WTC11 (cell line): ENCODE measurements at regions not wholly inside any gene's neighbourhood (a gene's known extent, or its start where the extent isn't known, plus 50 kb on each side); places are given as distances from the start of the nearest gene placed in this dataset.

Experiments
- CBFB ChIP-seq: sonication (generic); formaldehyde crosslinking; IDR thresholded peaks from 2 replicates; pipeline ENCODE4 v1.8.1; 2022; ENCODE audit warnings: mild to moderate bottlenecking, low read depth, missing genetic modification reagents
- CTCF ChIP-seq: fragments of 200-600 bp; IDR thresholded peaks from 2 replicates; pipeline ENCODE4 v1.8.0; 2022; ENCODE audit warnings: antibody characterized with exemption
- E2F1 ChIP-seq: sonication (generic); formaldehyde crosslinking; IDR thresholded peaks from 2 replicates; pipeline ENCODE4 v1.8.0; 2022; ENCODE audit warnings: mild to moderate bottlenecking, missing genetic modification reagents
- ESRRA ChIP-seq: sonication (generic); formaldehyde crosslinking; IDR thresholded peaks from 2 replicates; pipeline ENCODE4 v1.8.1; 2022; ENCODE audit warnings: mild to moderate bottlenecking, missing genetic modification reagents, borderline replicate concordance
- JAZF1 ChIP-seq: fragments of 250-450 bp; sonication (Bioruptor Pico); IDR thresholded peaks from 2 replicates; pipeline ENCODE4 v1.9.0; 2021; ENCODE audit warnings: moderate library complexity, mild to moderate bottlenecking, inconsistent platforms
- MYBL2 ChIP-seq: sonication (generic); formaldehyde crosslinking; IDR thresholded peaks from 2 replicates; pipeline ENCODE4 v1.8.1; 2023; ENCODE audit warnings: mild to moderate bottlenecking, moderate library complexity, missing genetic modification reagents
- NR3C1 ChIP-seq: sonication (generic); formaldehyde crosslinking; conservative IDR thresholded peaks from 2 replicates; pipeline ENCODE4 v1.8.1; 2023; ENCODE audit warnings: low read depth, mild to moderate bottlenecking, missing genetic modification reagents
- OVOL2 ChIP-seq: fragments of 250-450 bp; sonication (Bioruptor Pico); IDR thresholded peaks from 2 replicates; pipeline ENCODE4 v1.9.0; 2021; ENCODE audit warnings: mild to moderate bottlenecking, borderline replicate concordance
- TCF7 ChIP-seq: sonication (generic); formaldehyde crosslinking; IDR thresholded peaks from 2 replicates; pipeline ENCODE4 v1.8.0; 2022; ENCODE audit warnings: mild to moderate bottlenecking, low read depth, missing genetic modification reagents, moderate library complexity
- TEAD1 ChIP-seq: sonication (generic); formaldehyde crosslinking; IDR thresholded peaks from 2 replicates; pipeline ENCODE4 v1.8.0; 2022; ENCODE audit warnings: mild to moderate bottlenecking, missing genetic modification reagents
- ZNF138 ChIP-seq: sonication (generic); formaldehyde crosslinking; conservative IDR thresholded peaks from 2 replicates; pipeline ENCODE4 v1.8.1; 2022; ENCODE audit warnings: mild to moderate bottlenecking, moderate library complexity, missing genetic modification reagents
- TF ChIP-seq, protein P1 (sequence below): sonication (generic); formaldehyde crosslinking; IDR thresholded peaks from 2 replicates; pipeline ENCODE4 v1.8.0; 2023; ENCODE audit warnings: missing genetic modification reagents

DNA sequence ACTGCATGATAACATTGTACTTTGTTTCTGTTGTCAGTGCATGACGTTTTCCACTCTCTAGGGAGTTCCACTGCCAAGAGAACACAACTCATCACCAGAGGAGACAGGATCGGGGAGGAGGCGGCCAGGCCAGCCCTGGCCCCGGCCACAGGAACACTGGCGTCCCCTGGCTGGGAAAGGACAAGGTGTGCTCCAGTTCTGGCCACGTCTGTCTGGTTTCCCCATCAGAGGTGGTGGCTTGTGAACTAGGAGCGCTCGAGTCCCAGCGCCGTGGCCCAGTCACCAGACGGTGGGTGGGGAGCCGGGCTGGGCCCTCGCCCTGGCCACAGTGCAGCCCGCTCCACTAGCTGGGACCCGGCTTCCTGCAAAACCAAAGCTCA, 211.9 kb upstream of the IRX4 start:
- TF ChIP-seq TEAD1 (CRISPR knock-in tag) (no peak), CBFB (no peak), CTCF (no peak), E2F1 (no peak), OVOL2 (no peak), ZNF138 (CRISPR knock-in tag) (no peak), MYBL2 (CRISPR knock-in tag) (no peak), JAZF1 (CRISPR knock-in tag) (no peak), NR3C1 (CRISPR knock-in tag) (no peak), TCF7 (CRISPR knock-in tag) (no peak), ESRRA (no peak)
- TF ChIP-seq, protein P1, sequence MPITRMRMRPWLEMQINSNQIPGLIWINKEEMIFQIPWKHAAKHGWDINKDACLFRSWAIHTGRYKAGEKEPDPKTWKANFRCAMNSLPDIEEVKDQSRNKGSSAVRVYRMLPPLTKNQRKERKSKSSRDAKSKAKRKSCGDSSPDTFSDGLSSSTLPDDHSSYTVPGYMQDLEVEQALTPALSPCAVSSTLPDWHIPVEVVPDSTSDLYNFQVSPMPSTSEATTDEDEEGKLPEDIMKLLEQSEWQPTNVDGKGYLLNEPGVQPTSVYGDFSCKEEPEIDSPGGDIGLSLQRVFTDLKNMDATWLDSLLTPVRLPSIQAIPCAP = no peak
